ENCODE measurements at regions not wholly inside any gene's neighbourhood (a gene's known extent, or its start where the extent isn't known, plus 50 kb on each side); places are given as distances from the start of the nearest gene placed in this dataset.

DNA sequence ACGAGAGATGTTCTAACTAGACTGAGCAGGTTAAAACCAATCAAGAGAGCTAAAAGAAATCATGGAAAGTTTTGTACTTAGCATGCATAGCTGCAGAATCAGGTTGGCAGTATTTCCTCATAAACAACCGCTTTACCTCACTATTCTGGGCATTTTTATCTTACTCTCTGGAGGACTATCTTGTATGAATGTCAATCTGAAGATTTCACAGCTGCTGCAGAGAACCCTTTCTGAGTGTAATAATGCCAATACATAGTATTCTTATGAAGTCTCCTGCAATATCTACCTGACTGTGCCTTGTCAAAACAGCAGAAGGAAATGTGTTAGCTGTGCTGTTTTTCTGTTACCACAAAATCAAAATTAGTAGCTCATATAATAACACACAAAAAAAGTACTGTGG, 705.9 kb upstream of the FSHR start (continued):
- TF ChIP-seq, protein P1, sequence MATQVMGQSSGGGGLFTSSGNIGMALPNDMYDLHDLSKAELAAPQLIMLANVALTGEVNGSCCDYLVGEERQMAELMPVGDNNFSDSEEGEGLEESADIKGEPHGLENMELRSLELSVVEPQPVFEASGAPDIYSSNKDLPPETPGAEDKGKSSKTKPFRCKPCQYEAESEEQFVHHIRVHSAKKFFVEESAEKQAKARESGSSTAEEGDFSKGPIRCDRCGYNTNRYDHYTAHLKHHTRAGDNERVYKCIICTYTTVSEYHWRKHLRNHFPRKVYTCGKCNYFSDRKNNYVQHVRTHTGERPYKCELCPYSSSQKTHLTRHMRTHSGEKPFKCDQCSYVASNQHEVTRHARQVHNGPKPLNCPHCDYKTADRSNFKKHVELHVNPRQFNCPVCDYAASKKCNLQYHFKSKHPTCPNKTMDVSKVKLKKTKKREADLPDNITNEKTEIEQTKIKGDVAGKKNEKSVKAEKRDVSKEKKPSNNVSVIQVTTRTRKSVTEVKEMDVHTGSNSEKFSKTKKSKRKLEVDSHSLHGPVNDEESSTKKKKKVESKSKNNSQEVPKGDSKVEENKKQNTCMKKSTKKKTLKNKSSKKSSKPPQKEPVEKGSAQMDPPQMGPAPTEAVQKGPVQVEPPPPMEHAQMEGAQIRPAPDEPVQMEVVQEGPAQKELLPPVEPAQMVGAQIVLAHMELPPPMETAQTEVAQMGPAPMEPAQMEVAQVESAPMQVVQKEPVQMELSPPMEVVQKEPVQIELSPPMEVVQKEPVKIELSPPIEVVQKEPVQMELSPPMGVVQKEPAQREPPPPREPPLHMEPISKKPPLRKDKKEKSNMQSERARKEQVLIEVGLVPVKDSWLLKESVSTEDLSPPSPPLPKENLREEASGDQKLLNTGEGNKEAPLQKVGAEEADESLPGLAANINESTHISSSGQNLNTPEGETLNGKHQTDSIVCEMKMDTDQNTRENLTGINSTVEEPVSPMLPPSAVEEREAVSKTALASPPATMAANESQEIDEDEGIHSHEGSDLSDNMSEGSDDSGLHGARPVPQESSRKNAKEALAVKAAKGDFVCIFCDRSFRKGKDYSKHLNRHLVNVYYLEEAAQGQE (IDR thresholded peaks at IDR 0.05; ENCODE audit: low read depth), result no peak
- TF ChIP-seq SIN3A (IDR thresholded peaks at IDR 0.05; ENCODE audit: low read depth) (no peak), ELF1 (IDR thresholded peaks at IDR 0.05; ENCODE audit: borderline replicate concordance, low read depth) (no peak), FOSL1 (IDR thresholded peaks at IDR 0.05; ENCODE audit: low read depth) (no peak), EGR1 (IDR thresholded peaks at IDR 0.05; ENCODE audit: low read depth) (no peak), CBX3 (IDR thresholded peaks at IDR 0.05; ENCODE audit: low read depth) (no peak), SP1 (IDR thresholded peaks at IDR 0.05; ENCODE audit: low read depth) (no peak), JUND (IDR thresholded peaks at IDR 0.05) (no peak), YY1 (IDR thresholded peaks at IDR 0.05; ENCODE audit: extremely low read depth, insufficient replicate concordance, low read depth, low read length) (no peak), TCF7L2 (IDR thresholded peaks at IDR 0.05; ENCODE audit: borderline replicate concordance, extremely low read depth, insufficient read depth, insufficient read length) (no peak), EZH2 (IDR thresholded peaks at IDR 0.05) (no peak)

DNA sequence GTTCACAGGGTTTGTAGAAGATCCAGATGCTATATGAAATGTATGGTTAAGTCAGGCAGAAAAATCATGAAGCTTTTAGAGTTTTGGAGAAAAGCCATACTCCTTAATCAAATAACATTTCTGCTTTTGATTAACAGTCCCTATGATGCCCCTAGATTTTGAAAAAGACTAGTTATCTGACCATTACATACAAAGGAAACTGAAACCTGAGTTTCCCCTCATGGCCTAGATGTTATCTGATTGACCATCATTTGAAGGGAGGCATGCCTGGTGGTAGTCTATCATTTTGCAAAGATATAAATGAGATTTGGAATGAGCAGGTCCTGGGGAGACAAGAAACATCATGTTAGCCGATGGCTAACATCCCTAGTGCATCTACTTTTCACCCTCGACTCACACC, 704.3 kb upstream of the FSHR start:
- POLR2A ChIA-PET, result no interaction called here
- DNase-seq (ENCODE audit: low read depth, low spot score) (no peak), ATAC-seq (no peak)

More for the DNA sequence above, 704.3 kb upstream of the FSHR start:
- CTCF ChIA-PET, result no interaction called here
- Histone ChIP-seq H3K9ac (ENCODE audit: low read length) (no peak overlapping the region), H3K36me3 (ENCODE audit: control insufficient read depth in 1 of 2, insufficient read depth in 2 of 2, low read length in 2 of 2) (no peaks in the 10 kb centered on the region), H2AFZ (ENCODE audit: low read depth, low read length, poor library complexity, severe bottlenecking) (no peak overlapping the region), H4K20me1 (ENCODE audit: insufficient read depth) (no peaks in the 10 kb centered on the region), H3K4me2 (ENCODE audit: low read length) (no peak overlapping the region), H3K79me2 (ENCODE audit: insufficient read depth, low read length) (no peaks in the 10 kb centered on the region), H3K9me2 (ENCODE audit: insufficient read depth) (no peaks in the 10 kb centered on the region), H3K27ac (ENCODE audit: low read depth, low read length) (no peak overlapping the region), H3K27me3 (ENCODE audit: insufficient read depth, low read length) (no peaks in the 10 kb centered on the region), H3K4me3 (replicated peaks in 1 of 2; ENCODE audit: low read depth in 1 of 2, low read length in 2 of 2) (no peak overlapping the region), H3K9me3 (ENCODE audit: control insufficient read depth in 1 of 2, insufficient read depth in 1 of 2, low read depth in 1 of 2, low read length in 2 of 2) (peaks cover 3 to 27% of the 10 kb centered on the region in 2 experiments; a peak in 2 of 4 replicates), H3K4me1 (ENCODE audit: control insufficient read depth in 1 of 2, insufficient read depth in 2 of 2, low read length in 2 of 2) (no peaks in the 10 kb centered on the region)
- intact Hi-C loops (cut with micrococcal nuclease), result no loop called here
- no TSS peak for BruUV-seq (replicated peaks)
- TF ChIP-seq, protein P1 (IDR thresholded peaks at IDR 0.05; ENCODE audit: low read depth), result no peak
- TF ChIP-seq EGR1 (IDR thresholded peaks at IDR 0.05; ENCODE audit: low read depth), result no peak
- no peak for TF ChIP-seq FOSL1 (IDR thresholded peaks at IDR 0.05; ENCODE audit: low read depth)
- TF ChIP-seq CEBPB (IDR thresholded peaks at IDR 0.05; ENCODE audit: low read depth), result no peak
- no peak for TF ChIP-seq SIN3A (IDR thresholded peaks at IDR 0.05; ENCODE audit: low read depth)
- TF ChIP-seq POLR2AphosphoS5 (IDR thresholded peaks at IDR 0.05; ENCODE audit: low read depth, low read length), result no peak
- RAD21 ChIA-PET (ENCODE audit: low non-redundant PET in 1 of 2, low total read pairs in 2 of 2, uncharacterized antibody in 2 of 2, unreplicated experiment in 2 of 2), result no interaction called here
